ENCODE measurements at regions not wholly inside any gene's neighbourhood (a gene's known extent, or its start where the extent isn't known, plus 50 kb on each side); places are given as distances from the start of the nearest gene placed in this dataset.
"Not testable (repeated sequence)": the region's sequence is repeated elsewhere in the genome, so short reads cannot be mapped to it uniquely, and the experiment has no call there.

DNA sequence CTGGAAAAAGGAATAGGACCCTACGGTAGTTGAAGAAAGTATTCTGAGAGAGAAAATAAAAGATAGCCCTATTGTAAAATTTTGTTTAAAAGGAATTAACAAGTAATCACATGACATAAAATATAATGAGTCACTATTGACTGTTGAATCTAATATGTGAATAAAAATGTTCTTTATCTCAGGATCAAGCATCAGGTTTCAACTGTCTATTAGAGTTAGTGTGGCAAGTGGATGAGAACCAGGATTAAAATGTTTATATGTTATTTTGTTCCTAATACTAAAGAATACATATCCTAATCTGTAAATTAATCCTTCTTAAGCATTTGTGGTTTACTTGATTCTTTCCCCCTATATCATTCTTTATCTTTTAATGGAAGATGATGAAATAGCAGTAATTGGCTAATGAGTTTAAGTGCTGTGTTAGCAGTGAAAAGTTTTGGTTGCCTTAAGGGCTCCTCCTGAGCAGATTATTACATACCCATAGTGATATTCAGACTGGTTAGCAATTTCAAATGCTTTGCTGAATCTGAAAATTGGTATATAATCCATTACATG lies 101.8 kb upstream of the BCHE start:
- Histone ChIP-seq H3K9me3 (no peaks in the 10 kb centered on the region), H3K36me3 (no peaks in the 10 kb centered on the region), H3K27me3 (no peaks in the 10 kb centered on the region), H3K27ac (no peak overlapping the region), H3K4me3 (no peak overlapping the region), H3K4me1 (no peaks in the 10 kb centered on the region)
- WGBS, 2 donors (ENCODE audit: low coverage in 1 of 2) = 86 to 100% methylated on average over 1 of the region's 1 CpG
- no peak for ATAC-seq
- TF ChIP-seq, protein P1, sequence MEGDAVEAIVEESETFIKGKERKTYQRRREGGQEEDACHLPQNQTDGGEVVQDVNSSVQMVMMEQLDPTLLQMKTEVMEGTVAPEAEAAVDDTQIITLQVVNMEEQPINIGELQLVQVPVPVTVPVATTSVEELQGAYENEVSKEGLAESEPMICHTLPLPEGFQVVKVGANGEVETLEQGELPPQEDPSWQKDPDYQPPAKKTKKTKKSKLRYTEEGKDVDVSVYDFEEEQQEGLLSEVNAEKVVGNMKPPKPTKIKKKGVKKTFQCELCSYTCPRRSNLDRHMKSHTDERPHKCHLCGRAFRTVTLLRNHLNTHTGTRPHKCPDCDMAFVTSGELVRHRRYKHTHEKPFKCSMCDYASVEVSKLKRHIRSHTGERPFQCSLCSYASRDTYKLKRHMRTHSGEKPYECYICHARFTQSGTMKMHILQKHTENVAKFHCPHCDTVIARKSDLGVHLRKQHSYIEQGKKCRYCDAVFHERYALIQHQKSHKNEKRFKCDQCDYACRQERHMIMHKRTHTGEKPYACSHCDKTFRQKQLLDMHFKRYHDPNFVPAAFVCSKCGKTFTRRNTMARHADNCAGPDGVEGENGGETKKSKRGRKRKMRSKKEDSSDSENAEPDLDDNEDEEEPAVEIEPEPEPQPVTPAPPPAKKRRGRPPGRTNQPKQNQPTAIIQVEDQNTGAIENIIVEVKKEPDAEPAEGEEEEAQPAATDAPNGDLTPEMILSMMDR (IDR thresholded peaks at IDR 0.05) = no peak
- no peak for TF ChIP-seq POLR2A (IDR thresholded peaks at IDR 0.05)

DNA sequence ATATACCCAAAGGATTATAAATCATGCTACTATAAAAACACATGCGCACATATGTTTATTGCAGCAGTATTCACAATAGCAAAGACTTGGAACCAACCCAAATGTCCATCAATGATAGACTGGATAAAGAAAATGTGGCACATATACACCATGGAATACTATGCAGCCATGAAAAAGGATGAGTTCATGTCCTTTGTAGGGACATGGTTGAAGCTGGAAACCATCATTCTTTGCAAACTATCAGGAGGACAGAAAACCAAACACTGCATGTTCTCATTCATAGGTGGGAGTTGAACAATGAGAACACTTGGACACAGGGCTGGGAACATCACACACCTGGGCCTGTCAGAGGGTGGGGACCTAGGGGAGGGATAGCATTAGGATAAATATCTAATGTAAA lies 98.9 kb upstream of the BCHE start:
- WGBS, 2 donors (ENCODE audit: low coverage in 1 of 2) = 71% methylated on average over 1 of the region's 1 CpG; no CpG with 5 or more reads in 1 of the 2 donors
- ATAC-seq, H3K9me3 ChIP-seq, H3K27ac ChIP-seq, H3K4me1 ChIP-seq, H3K36me3 ChIP-seq, H3K4me3 ChIP-seq, H3K27me3 ChIP-seq: not testable (repeated sequence)

DNA sequence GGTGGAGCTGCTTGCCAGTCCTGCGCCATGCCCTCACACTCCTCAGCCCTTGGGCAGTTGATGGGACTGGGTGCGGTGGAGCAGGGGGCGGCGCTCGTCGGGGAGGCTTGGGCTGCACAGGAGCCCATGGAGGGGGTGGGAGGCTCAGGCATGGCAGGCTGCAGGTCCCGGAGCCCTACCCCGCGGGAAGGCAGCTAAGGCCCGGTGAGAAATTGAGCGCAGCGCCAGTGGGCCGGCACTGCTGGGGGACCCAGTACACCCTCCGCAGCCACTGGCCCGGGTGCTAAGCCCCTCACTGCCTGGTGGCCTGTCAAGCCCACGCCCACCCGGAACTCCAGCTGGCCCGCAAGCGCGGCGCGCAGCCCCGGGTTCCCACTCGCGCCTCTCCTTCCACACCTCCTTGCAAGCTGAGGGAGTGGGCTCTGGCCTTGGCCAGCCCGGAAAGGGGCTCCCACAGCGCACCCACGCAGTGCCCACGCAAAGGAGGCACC lies 87.1 kb upstream of the BCHE start:
- H3K27me3 ChIP-seq, H3K36me3 ChIP-seq, H3K9me3 ChIP-seq, ATAC-seq, H3K27ac ChIP-seq, H3K4me3 ChIP-seq, H3K4me1 ChIP-seq: not testable (repeated sequence)
- WGBS, 2 donors (ENCODE audit: low coverage in 1 of 2) = 89% methylated on average over 4 of the region's 29 CpGs; no CpG with 5 or more reads in 1 of the 2 donors

GRCh38 chr3:165920984-165921383 lies 83.8 kb upstream of the BCHE start:
- no peaks in the 10 kb centered on the region for H3K9me3 ChIP-seq
- WGBS, 2 donors (ENCODE audit: low coverage in 1 of 2) = 58 to 75% methylated on average over 4 to 5 of the region's 5 CpGs
- no peaks in the 10 kb centered on the region for H3K4me1 ChIP-seq
- TF ChIP-seq POLR2A (IDR thresholded peaks at IDR 0.05) (no peak), POLR2AphosphoS5 (IDR thresholded peaks at IDR 0.05) (no peak), EP300 (IDR thresholded peaks at IDR 0.05) (no peak)
- TF ChIP-seq, protein P1 (IDR thresholded peaks at IDR 0.05) = no peak
- no peak overlapping the region for H3K4me3 ChIP-seq
- no peak for ATAC-seq
- H3K27ac ChIP-seq = no peak overlapping the region
- H3K27me3 ChIP-seq = no peaks in the 10 kb centered on the region
- no peaks in the 10 kb centered on the region for H3K36me3 ChIP-seq

DNA sequence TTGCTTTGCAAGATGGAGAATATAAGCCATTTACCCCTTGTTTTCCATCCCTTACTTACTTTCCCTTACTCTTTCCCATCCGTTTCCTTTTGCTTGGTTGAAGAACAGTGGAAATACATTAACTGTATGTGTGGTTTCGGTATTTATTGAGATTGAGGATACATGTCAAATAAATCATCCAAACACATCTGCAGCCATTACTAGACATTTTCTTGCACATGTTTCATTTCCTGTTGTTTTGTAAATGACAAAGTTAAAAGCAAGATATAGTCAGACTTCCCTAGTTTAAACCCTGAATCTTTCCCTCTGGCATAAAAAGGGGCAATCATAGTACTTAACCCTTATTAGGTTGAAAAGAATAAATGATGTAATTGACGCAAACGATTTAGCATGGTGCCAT lies 82.1 kb upstream of the BCHE start:
- no peak for ATAC-seq
- WGBS, 2 donors (ENCODE audit: low coverage in 1 of 2) = 51 to 72% methylated on average over 4 of the region's 4 CpGs
- Histone ChIP-seq H3K4me1 (no peaks in the 10 kb centered on the region), H3K9me3 (no peaks in the 10 kb centered on the region), H3K27me3 (no peaks in the 10 kb centered on the region), H3K36me3 (no peaks in the 10 kb centered on the region), H3K4me3 (no peak overlapping the region), H3K27ac (no peak overlapping the region)
- TF ChIP-seq, protein P1 (IDR thresholded peaks at IDR 0.05) = no peak
- TF ChIP-seq EP300 (IDR thresholded peaks at IDR 0.05) = no peak
- no peak for TF ChIP-seq POLR2A (IDR thresholded peaks at IDR 0.05)
- TF ChIP-seq POLR2AphosphoS5 (IDR thresholded peaks at IDR 0.05) = no peak

DNA sequence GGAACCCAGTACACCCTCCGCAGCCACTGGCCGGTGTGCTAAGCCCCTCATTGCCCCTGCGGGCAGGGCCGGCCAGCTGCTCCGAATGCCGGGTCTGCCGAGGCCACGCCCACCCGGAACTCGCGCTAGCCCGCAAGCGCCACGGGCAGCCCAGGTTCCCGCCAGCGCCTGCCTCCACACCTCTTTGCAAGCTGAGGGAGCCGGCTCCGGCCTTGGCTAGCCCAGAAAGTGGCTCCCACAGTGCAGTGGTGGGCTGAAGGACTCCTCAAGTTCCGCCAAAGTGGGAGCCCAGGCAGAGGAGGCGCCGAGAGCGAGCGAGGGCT lies 81.4 kb upstream of the BCHE start:
- Histone ChIP-seq H3K4me1 (no peaks in the 10 kb centered on the region), H3K27ac (no peak overlapping the region), H3K9me3 (no peaks in the 10 kb centered on the region), H3K4me3 (no peak overlapping the region), H3K27me3 (no peaks in the 10 kb centered on the region), H3K36me3 (no peaks in the 10 kb centered on the region)
- ATAC-seq = no peak
- TF ChIP-seq, protein P1 (IDR thresholded peaks at IDR 0.05) = no peak
- TF ChIP-seq EP300 (IDR thresholded peaks at IDR 0.05) = no peak
- no peak for TF ChIP-seq POLR2AphosphoS5 (IDR thresholded peaks at IDR 0.05)
- no peak for TF ChIP-seq POLR2A (IDR thresholded peaks at IDR 0.05)
- no CpG with 5 or more reads among the region's 23 CpGs for WGBS, 2 donors (ENCODE audit: low coverage in 1 of 2)

DNA sequence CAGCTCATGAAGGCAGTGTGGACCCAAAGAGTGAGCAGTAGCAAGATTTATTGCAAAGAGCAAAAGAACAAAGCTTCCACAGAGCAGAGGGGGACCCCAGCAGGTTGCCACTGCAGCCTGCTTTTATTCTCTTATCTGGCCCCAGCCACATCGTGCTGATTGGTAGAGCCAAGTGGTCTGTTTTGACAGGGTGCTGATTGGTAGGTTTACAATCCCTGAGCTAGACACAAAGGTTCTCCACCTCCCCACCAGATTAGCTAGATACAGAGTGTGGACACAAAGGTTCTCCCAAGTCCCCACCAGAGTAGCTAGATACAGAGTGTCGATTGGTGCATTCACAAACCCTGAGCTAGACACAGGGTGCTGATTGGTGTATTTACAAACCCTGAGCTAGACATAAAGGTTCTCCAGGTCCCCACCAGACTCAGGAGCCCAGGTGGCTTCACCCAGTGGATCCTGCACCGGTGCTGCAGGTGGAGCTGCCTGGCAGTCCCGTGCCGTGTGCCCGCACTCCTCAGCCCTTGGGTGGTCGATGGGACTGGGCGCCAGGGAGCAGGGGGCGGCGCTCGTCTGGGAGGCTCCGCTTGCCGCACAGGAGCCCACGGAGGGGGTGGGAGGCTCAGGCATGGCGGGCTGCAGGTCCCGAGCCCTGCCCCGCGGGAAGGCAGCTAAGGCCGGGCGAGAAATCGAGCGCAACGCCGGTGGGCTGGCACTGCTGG lies 80.9 kb upstream of the BCHE start:
- 83% methylated on average over 1 of the region's 24 CpGs; no CpG with 5 or more reads in 1 of the 2 donors for WGBS, 2 donors (ENCODE audit: low coverage in 1 of 2)
- not testable (repeated sequence) for ATAC-seq

DNA sequence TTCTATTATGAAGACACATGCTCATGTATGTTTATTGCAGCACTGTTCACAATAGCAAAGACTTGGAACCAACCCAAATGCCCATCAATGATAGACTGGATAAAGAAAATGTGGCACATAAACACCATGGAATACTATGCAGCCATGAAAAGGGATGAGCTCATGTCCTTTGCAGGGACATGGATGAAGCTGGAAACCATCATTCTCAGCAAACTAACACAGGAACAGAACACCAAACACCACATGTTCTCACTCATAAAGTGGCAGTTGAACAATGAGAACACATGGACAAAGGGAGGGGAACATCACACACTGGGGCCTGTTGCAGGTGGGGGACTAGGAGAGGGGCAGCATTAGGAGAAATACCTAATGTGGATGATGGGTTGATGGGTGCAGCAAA lies 77.9 kb upstream of the BCHE start:
- H3K4me3 ChIP-seq, H3K27ac ChIP-seq, H3K27me3 ChIP-seq, H3K4me1 ChIP-seq, H3K36me3 ChIP-seq, H3K9me3 ChIP-seq, ATAC-seq: not testable (repeated sequence)

More for the DNA sequence above, 80.9 kb upstream of the BCHE start:
- H3K27me3 ChIP-seq, H3K9me3 ChIP-seq, H3K4me1 ChIP-seq, H3K27ac ChIP-seq, H3K36me3 ChIP-seq, H3K4me3 ChIP-seq: not testable (repeated sequence)

Measured in gastroesophageal sphincter (tissue), 4 donors.